H54 (cell line): ENCODE measurements at regions not wholly inside any gene's neighbourhood (a gene's known extent, or its start where the extent isn't known, plus 50 kb on each side); places are given as distances from the start of the nearest gene placed in this dataset.

Experiments used
- DNase-seq: peaks from one replicate; pipeline ENCODE4 v3.0.0; 2011; ENCODE audit warnings: low spot score, mixed read lengths; ENCODE audit not compliant: insufficient read length
- FAIRE-seq: peaks from 3 replicates; lab custom pipeline; 2011; peaks lifted over from hg19 to GRCh38; lab: Jason Lieb, UNC
- POLR2A ChIP-seq: IDR thresholded peaks from 2 replicates; pipeline ENCODE4 v1.6.1; 2011; ENCODE audit warnings: low read depth, mild to moderate bottlenecking, low read length

DNA sequence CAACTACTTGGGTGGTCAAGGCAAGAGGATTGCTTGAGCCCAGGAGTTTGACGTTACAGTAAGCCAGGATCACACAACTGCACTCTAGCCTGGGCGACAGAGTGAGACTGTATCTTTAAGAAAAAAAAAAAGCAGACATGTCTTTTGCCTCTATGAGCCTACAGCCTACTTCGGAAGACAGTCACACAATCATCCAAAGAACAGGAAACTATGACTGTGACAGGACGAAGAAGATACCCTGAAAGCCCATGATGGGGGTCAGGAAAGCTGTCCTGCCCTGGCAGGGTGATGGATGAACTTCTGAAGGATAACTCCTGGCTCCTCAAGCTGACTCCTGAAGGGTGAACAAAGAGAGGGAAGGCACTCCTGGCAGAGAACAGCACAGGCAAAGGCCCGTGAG is 251.7 kb upstream of the SIX2 start:
- no peak for DNase-seq
- TF ChIP-seq POLR2A, result no peak
- no peak for FAIRE-seq

- FAIRE-seq, result no peak
- TF ChIP-seq POLR2A, result no peak
- DNase-seq, result no peak
These were observed 250.4 kb upstream of the SIX2 start for GRCh38 chr2:45259547-45260160.

DNA sequence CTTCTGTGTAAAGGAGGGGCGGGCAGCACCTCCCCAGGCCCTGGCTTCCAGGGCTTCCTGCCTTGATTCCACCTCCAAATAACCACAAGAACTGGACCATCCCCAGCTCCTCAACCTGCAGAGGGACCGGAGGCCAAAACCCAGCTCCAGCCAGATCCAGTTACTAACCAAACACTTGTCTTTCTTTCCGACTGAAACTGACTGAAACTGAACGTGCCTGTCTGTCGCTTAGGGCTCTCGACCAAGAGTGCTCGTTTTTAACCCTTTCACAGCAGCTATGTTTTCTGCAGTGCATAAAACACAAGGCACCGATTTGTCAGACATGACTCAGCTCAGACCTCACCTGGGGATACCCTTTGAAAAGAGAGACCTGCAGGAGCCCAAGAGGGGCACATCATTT is 249.9 kb upstream of the SIX2 start:
- DNase-seq (no peak), FAIRE-seq (no peak)
- TF ChIP-seq POLR2A, result no peak

DNA sequence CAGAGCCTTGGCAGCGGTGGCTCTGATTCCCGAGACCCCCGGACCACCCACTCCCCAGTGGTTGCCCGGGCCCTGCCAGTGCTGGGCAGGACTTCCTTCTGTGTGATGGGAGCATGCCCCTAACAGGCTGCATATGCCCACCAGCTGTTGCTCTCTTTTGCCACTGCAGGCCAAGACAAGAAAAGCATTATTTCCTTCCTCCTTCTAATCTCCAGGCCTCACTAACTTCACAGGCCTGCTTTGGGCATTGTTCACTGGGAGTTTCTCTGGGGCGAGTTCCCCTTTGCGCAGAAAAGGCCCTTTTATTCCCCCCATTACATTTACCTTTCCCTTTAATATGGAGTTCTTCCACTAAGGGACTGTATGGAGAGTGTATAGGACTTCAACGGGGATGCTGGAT is 249.1 kb upstream of the SIX2 start:
- no peak for DNase-seq
- FAIRE-seq, result no peak
- no peak for TF ChIP-seq POLR2A

DNA sequence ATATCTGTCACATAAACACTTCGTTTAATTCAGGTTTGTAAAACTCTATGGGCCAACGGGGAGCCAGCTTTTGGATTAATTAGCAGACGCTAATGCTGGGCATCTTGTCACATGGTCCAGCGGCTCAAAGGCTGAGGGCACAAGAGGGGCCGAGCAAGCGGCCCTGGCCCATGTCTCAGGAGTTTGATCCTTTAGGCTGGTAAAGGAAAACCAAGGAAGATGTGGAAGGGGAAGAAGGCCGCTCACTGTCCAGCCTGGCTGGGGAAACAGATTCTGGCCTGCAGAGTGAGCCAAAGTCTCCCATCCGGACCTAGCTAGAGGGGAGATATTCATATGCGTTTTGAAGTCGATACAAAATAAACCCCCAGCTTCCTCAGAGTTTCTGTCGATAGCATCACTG is 248.6 kb upstream of the SIX2 start:
- no peak for TF ChIP-seq POLR2A
- FAIRE-seq, result no peak
- DNase-seq, result no peak

DNA sequence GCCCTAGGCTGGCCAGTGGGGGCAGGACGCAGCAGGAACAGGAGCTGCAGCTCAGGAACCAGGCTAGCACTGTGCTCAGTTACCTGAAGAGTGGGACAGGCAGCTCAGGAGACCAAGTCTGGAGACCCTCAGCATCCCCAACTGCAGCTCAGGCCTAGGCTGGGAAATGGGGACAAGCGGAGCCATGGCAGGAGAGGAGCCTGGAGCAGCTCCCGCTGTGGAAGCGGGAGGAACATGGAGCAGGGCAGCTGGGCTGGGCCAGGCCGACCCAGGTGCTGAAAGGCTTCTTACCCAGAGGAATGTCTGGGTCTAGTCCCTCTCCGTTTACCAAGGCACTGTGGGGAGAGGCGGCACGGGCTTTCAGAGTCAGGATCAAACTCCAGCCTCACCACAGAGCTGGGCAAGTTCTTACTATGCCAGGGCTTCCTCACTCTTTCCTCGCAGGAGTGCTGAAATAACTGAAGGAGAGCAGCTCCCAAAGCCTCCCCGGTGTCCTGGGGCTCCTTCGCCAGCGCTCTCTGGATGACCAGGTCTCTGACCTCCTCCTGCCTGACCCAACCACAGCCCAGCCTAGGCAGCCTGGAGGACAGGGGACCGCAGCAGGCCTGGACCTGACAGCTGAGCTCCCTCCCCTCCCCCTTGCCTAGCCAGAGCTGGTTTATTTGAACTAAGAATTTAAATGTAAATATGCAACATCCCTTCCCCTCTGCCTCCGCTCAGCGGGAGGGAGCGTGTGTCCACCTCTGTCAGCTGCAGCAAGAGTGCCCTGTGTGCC is 247.8 kb upstream of the SIX2 start:
- DNase-seq, result no peak
- FAIRE-seq, result no peak
- TF ChIP-seq POLR2A, result no peak

GRCh38 chr2:45256173-45256866 is 247.1 kb upstream of the SIX2 start:
- TF ChIP-seq POLR2A, result no peak
- DNase-seq, result no peak
- no peak for FAIRE-seq

DNA sequence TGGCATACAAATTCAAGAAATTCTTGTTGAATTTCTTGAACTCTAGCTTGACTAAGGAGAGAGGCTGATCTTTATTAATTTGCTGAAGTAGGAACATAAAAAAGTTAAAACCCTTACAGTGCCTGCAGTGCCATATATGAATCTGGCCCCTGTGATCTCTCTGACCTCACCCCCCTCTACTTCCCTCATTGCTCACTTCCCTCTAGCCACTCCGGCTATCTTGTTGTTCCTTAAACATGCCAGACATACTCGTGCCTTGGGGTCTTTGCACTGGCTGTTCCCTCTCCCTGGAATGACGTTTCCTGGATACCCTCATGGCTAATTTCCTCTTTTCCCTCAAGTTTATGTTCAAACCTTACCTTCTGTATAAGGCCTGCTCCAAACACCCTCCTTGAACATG is 246.3 kb upstream of the SIX2 start:
- no peak for TF ChIP-seq POLR2A
- FAIRE-seq (no peak), DNase-seq (no peak)

GRCh38 chr2:45254025-45254424 is 244.8 kb upstream of the SIX2 start:
- no peak for TF ChIP-seq POLR2A
- FAIRE-seq, result no peak

GRCh38 chr2:45253151-45253550 is 243.9 kb upstream of the SIX2 start:
- TF ChIP-seq POLR2A, result no peak
- FAIRE-seq (no peak), DNase-seq (no peak)

More at GRCh38 chr2:45254025-45254424, 244.8 kb upstream of the SIX2 start:
- DNase-seq, result no peak

DNA sequence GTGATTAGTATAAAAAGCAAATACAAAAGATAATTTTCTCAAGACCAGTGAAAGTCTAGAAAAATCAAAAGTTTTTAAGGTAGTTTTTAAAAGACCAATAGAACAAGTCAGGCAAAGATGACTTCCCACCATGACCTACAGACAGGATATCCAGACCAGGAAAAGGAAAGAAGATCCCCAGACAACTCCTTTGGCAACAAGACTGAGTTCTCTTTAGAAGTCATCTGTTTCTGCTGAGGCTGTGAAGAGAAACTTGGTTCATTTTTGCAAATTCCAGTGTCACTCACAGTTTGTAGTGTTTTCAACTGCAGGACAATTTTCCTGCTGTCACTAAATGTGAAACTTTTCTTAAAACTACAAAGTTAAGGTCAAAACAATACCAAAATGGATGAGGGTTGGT is 240.9 kb upstream of the SIX2 start:
- no peak for TF ChIP-seq POLR2A
- no peak for FAIRE-seq

GRCh38 chr2:45248214-45248613 is 239.0 kb upstream of the SIX2 start:
- no peak for FAIRE-seq
- DNase-seq, result no peak
- no peak for TF ChIP-seq POLR2A

More for the DNA sequence above, 240.9 kb upstream of the SIX2 start:
- no peak for DNase-seq

DNA sequence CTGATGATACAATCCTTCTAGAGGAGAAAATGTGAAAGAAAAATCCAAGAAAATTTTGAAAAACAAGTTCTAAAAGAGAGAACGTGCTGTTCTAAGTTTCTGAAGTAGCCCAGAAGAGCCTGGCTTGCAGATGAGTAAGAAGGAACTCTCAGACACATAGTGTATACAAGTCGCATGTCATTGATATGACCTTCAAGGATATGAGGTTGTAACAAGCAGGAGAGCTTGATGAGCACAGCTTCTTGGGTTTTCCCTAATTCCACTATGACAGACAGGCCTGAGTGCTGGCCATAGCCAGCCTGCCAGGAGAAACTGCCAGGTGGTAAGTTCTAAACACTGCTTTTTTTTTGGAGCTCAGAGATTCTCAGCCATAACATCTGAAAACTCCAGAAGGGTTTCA is 235.7 kb upstream of the SIX2 start:
- no peak for TF ChIP-seq POLR2A
- DNase-seq (no peak), FAIRE-seq (no peak)

- FAIRE-seq (no peak), DNase-seq (no peak)
- no peak for TF ChIP-seq POLR2A
These were observed 233.0 kb upstream of the SIX2 start for GRCh38 chr2:45242161-45242741.
